ENCODE measurements at regions not wholly inside any gene's neighbourhood (a gene's known extent, or its start where the extent isn't known, plus 50 kb on each side); places are given as distances from the start of the nearest gene placed in this dataset.

DNA sequence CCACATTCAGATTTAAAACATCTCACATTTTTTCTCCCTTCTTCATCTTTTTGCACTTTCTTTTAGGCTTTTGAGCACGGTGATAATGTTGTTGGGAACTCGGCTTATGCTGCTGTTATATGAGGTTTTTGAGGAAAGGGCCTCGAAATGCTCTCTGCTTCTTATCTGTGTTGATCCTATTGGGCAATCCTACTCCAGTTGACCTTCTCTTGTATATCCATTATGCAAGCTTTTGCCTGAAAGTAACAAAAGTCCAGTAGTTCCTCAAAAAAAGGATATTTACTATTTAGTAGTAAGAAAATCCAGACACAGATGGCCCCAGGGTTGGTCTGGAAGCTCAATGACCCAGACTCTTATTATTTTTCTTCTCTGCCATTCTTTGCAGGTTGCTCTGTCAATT is 57.7 kb upstream of the SPANXB1 start:
- TF ChIP-seq, protein P1, sequence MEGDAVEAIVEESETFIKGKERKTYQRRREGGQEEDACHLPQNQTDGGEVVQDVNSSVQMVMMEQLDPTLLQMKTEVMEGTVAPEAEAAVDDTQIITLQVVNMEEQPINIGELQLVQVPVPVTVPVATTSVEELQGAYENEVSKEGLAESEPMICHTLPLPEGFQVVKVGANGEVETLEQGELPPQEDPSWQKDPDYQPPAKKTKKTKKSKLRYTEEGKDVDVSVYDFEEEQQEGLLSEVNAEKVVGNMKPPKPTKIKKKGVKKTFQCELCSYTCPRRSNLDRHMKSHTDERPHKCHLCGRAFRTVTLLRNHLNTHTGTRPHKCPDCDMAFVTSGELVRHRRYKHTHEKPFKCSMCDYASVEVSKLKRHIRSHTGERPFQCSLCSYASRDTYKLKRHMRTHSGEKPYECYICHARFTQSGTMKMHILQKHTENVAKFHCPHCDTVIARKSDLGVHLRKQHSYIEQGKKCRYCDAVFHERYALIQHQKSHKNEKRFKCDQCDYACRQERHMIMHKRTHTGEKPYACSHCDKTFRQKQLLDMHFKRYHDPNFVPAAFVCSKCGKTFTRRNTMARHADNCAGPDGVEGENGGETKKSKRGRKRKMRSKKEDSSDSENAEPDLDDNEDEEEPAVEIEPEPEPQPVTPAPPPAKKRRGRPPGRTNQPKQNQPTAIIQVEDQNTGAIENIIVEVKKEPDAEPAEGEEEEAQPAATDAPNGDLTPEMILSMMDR (IDR thresholded peaks at IDR 0.05; ENCODE audit: low read depth, low read length), result no peak

GRCh38 chrX:140948827-140949226 is 53.6 kb upstream of the SPANXB1 start:
- TF ChIP-seq, protein P1 (IDR thresholded peaks at IDR 0.05; ENCODE audit: low read depth, low read length), result no peak

More for the DNA sequence above, 57.7 kb upstream of the SPANXB1 start:
- H3K4me3 ChIP-seq (ENCODE audit: low read depth, low read length), result no peak overlapping the region

GRCh38 chrX:140949233-140949632 is 53.2 kb upstream of the SPANXB1 start:
- TF ChIP-seq, protein P1 (IDR thresholded peaks at IDR 0.05; ENCODE audit: low read depth, low read length), result no peak
- H3K4me3 ChIP-seq (ENCODE audit: low read depth, low read length), result no peak overlapping the region

More at GRCh38 chrX:140948827-140949226, 53.6 kb upstream of the SPANXB1 start:
- no peak overlapping the region for H3K4me3 ChIP-seq (ENCODE audit: low read depth, low read length)
